Activated CD8-positive, alpha-beta memory T cell treated with anti-CD3 and anti-CD28 coated beads for 48 hours (primary cell): ENCODE measurements at regions not wholly inside any gene's neighbourhood (a gene's known extent, or its start where the extent isn't known, plus 50 kb on each side); places are given as distances from the start of the nearest gene placed in this dataset.
"Not testable (repeated sequence)": the region's sequence is repeated elsewhere in the genome, so short reads cannot be mapped to it uniquely, and the experiment has no call there.

Experiments
- DNase-seq, 3 experiments: peaks; one replicate each; pipeline ENCODE4 v3.0.0-alpha.2; 2020; ENCODE audit warnings: low read depth in 2 of 3, low spot score in 2 of 3

GRCh38 chr5:117741655-117742206, 1167.1 kb upstream of the SEMA6A start:
- DNase-seq, result no peak

- DNase-seq, result no peak
Observed at GRCh38 chr5:117740268-117740667, 1165.6 kb upstream of the SEMA6A start.

- DNase-seq, result no peak
Observed at GRCh38 chr5:117738571-117738970, 1163.9 kb upstream of the SEMA6A start.

GRCh38 chr5:117736698-117737097, 1162.1 kb upstream of the SEMA6A start:
- no peak for DNase-seq

- DNase-seq, result no peak
Observed at GRCh38 chr5:117734056-117734455, 1159.4 kb upstream of the SEMA6A start.

GRCh38 chr5:117733051-117733450, 1158.4 kb upstream of the SEMA6A start:
- DNase-seq, result no peak

GRCh38 chr5:117732264-117732663, 1157.6 kb upstream of the SEMA6A start:
- no peak for DNase-seq

- DNase-seq, result no peak
Observed at GRCh38 chr5:117731446-117731845, 1156.8 kb upstream of the SEMA6A start.

GRCh38 chr5:117720784-117721183, 1146.2 kb upstream of the SEMA6A start:
- not testable (repeated sequence) for DNase-seq

GRCh38 chr5:117719413-117719812, 1144.8 kb upstream of the SEMA6A start:
- DNase-seq, result no peak

GRCh38 chr5:117713585-117714198, 1139.1 kb upstream of the SEMA6A start:
- DNase-seq, result no peak

- no peak for DNase-seq
Observed at GRCh38 chr5:117701062-117701461, 1126.4 kb upstream of the SEMA6A start.

GRCh38 chr5:117692606-117693005, 1118.0 kb upstream of the SEMA6A start:
- no peak for DNase-seq

- DNase-seq, result no peak
Observed at GRCh38 chr5:117691081-117691870, 1116.7 kb upstream of the SEMA6A start.

GRCh38 chr5:117690612-117691011, 1116.0 kb upstream of the SEMA6A start:
- DNase-seq, result no peak

- no peak for DNase-seq
Observed at GRCh38 chr5:117686926-117687325, 1112.3 kb upstream of the SEMA6A start.

GRCh38 chr5:117682416-117682815, 1107.8 kb upstream of the SEMA6A start:
- no peak for DNase-seq

- no peak for DNase-seq
Observed at GRCh38 chr5:117681431-117682254, 1107.0 kb upstream of the SEMA6A start.

GRCh38 chr5:117680426-117680825, 1105.8 kb upstream of the SEMA6A start:
- DNase-seq, result no peak

- DNase-seq, result no peak
Observed at GRCh38 chr5:117679046-117679445, 1104.4 kb upstream of the SEMA6A start.

GRCh38 chr5:117675646-117676045, 1101.0 kb upstream of the SEMA6A start:
- no peak for DNase-seq

- DNase-seq, result no peak
Observed at GRCh38 chr5:117671551-117671950, 1096.9 kb upstream of the SEMA6A start.
